ENCODE measurements at regions not wholly inside any gene's neighbourhood (a gene's known extent, or its start where the extent isn't known, plus 50 kb on each side); places are given as distances from the start of the nearest gene placed in this dataset.

DNA sequence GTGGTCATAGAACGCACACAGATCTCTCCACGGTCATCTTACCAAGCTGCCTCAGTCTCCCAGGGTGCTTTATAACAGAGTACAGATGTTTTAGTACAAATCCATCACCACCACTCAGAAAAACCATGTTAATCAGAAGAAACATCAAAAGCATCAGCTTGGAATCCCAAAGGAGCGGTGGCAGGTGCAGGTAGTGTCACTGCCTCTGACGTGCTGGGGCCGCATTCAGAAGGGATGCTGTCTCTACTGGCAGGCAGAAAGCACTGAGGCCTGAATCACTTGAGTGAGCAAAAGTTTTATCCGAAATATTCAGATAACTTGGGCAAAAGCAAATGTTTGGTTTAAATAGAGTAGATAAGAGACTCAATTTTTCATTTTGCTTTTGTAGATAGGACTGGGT lies 448.4 kb upstream of the ZNF608 start:
- TF ChIP-seq, protein P1, sequence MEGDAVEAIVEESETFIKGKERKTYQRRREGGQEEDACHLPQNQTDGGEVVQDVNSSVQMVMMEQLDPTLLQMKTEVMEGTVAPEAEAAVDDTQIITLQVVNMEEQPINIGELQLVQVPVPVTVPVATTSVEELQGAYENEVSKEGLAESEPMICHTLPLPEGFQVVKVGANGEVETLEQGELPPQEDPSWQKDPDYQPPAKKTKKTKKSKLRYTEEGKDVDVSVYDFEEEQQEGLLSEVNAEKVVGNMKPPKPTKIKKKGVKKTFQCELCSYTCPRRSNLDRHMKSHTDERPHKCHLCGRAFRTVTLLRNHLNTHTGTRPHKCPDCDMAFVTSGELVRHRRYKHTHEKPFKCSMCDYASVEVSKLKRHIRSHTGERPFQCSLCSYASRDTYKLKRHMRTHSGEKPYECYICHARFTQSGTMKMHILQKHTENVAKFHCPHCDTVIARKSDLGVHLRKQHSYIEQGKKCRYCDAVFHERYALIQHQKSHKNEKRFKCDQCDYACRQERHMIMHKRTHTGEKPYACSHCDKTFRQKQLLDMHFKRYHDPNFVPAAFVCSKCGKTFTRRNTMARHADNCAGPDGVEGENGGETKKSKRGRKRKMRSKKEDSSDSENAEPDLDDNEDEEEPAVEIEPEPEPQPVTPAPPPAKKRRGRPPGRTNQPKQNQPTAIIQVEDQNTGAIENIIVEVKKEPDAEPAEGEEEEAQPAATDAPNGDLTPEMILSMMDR (IDR thresholded peaks at IDR 0.05) = no peak
- TF ChIP-seq POLR2AphosphoS5 (IDR thresholded peaks at IDR 0.05; ENCODE audit: low read depth, low read length) (no peak), TCF7L2 (IDR thresholded peaks at IDR 0.05; ENCODE audit: low read depth, low read length) (no peak)
- TF ChIP-seq, protein P2, sequence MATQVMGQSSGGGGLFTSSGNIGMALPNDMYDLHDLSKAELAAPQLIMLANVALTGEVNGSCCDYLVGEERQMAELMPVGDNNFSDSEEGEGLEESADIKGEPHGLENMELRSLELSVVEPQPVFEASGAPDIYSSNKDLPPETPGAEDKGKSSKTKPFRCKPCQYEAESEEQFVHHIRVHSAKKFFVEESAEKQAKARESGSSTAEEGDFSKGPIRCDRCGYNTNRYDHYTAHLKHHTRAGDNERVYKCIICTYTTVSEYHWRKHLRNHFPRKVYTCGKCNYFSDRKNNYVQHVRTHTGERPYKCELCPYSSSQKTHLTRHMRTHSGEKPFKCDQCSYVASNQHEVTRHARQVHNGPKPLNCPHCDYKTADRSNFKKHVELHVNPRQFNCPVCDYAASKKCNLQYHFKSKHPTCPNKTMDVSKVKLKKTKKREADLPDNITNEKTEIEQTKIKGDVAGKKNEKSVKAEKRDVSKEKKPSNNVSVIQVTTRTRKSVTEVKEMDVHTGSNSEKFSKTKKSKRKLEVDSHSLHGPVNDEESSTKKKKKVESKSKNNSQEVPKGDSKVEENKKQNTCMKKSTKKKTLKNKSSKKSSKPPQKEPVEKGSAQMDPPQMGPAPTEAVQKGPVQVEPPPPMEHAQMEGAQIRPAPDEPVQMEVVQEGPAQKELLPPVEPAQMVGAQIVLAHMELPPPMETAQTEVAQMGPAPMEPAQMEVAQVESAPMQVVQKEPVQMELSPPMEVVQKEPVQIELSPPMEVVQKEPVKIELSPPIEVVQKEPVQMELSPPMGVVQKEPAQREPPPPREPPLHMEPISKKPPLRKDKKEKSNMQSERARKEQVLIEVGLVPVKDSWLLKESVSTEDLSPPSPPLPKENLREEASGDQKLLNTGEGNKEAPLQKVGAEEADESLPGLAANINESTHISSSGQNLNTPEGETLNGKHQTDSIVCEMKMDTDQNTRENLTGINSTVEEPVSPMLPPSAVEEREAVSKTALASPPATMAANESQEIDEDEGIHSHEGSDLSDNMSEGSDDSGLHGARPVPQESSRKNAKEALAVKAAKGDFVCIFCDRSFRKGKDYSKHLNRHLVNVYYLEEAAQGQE (IDR thresholded peaks at IDR 0.05; ENCODE audit: insufficient read depth in 1 of 2, low read depth in 2 of 2, low read length in 1 of 2) = no peak
